ENCODE measurements at regions not wholly inside any gene's neighbourhood (a gene's known extent, or its start where the extent isn't known, plus 50 kb on each side); places are given as distances from the start of the nearest gene placed in this dataset.
"Not testable (repeated sequence)": the region's sequence is repeated elsewhere in the genome, so short reads cannot be mapped to it uniquely, and the experiment has no call there.

DNA sequence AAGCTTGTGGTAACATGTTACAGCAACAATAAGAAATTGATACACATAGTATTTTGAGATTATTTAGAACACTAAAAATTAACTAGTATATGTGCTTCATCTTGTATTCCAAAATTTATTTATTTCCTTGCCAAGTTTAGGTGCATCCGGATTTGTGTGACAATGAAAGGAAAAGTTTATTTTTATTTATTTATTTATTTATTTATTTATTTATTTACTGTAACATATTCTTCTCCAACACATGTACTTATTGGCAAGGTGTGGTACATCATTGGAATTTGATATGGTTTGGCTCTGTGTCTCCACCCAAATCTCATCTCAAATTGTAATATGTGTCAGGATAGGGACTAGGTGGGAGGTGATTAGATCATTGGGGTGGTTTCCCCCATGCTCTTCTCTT lies 373.3 kb upstream of the EDIL3 start:
- TF ChIP-seq, protein P1, sequence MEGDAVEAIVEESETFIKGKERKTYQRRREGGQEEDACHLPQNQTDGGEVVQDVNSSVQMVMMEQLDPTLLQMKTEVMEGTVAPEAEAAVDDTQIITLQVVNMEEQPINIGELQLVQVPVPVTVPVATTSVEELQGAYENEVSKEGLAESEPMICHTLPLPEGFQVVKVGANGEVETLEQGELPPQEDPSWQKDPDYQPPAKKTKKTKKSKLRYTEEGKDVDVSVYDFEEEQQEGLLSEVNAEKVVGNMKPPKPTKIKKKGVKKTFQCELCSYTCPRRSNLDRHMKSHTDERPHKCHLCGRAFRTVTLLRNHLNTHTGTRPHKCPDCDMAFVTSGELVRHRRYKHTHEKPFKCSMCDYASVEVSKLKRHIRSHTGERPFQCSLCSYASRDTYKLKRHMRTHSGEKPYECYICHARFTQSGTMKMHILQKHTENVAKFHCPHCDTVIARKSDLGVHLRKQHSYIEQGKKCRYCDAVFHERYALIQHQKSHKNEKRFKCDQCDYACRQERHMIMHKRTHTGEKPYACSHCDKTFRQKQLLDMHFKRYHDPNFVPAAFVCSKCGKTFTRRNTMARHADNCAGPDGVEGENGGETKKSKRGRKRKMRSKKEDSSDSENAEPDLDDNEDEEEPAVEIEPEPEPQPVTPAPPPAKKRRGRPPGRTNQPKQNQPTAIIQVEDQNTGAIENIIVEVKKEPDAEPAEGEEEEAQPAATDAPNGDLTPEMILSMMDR (IDR thresholded peaks at IDR 0.05; ENCODE audit: control insufficient read depth, extremely low read depth, insufficient read depth), result no peak
- DNase-seq (ENCODE audit: low read depth), result no peak
- no peak overlapping the region for H3K4me3 ChIP-seq (ENCODE audit: low read depth, low read length)

DNA sequence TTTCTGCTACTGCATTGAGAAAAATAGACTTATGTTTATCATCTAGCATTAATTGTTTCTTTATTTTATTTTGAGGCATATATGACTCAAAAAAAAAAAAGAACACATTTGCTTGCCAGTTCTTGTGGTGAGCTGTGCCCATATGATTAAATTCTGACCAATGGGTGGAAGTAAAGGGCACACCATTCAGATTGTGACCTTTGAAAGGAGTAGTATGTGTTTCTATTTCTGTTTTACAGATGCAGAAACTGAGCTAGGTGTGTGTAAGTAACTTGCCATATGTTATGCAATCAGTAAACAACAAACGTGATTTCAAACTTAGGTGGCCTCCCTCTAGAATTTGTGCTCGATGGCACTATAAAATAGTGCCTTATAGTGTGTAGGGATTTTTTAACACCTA lies 368.1 kb upstream of the EDIL3 start:
- H3K4me3 ChIP-seq (ENCODE audit: low read depth, low read length), result no peak overlapping the region
- no peak for DNase-seq (ENCODE audit: low read depth)
- TF ChIP-seq, protein P1 (IDR thresholded peaks at IDR 0.05; ENCODE audit: control insufficient read depth, extremely low read depth, insufficient read depth), result no peak

DNA sequence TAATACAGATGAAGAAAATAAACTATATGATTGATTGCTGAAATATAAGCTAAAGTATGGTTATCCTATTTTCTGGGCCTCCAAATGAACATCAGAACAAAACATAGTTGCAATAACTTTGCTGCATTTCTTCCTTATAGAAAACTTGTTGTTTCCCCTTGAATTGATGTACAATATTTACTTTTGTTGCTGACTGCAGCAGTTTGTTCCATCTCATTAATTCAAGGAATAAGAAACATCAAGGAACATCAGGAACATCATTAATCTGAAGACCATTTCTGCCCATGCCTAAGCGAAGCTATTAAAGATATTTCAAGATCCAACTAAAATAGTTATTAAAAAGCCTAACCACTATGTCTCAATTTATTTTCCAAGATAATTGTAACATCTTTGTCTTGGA lies 363.6 kb upstream of the EDIL3 start:
- DNase-seq (ENCODE audit: low read depth), result no peak
- TF ChIP-seq, protein P1 (IDR thresholded peaks at IDR 0.05; ENCODE audit: control insufficient read depth, extremely low read depth, insufficient read depth), result no peak
- no peak overlapping the region for H3K4me3 ChIP-seq (ENCODE audit: low read depth, low read length)

DNA sequence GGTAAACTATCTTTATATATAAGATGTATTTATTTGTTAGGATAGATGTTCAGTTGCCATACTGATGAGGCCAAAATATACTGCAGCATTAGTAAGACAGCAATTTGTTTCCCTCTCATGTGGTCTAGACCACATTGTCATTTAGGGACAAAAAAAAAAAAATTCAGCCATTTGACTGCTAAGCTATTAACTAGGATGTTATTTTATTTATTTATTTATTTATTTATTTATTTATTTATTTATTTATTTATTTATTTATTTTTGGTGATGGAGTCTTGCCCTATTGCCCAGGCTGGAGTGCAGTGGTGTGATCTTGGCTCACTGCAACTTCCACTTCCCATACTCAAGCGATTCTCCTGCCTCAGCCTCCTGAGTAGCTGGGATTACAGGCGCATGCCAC lies 361.6 kb upstream of the EDIL3 start:
- not testable (repeated sequence) for DNase-seq (ENCODE audit: low read depth); H3K4me3 ChIP-seq (ENCODE audit: low read depth, low read length)

DNA sequence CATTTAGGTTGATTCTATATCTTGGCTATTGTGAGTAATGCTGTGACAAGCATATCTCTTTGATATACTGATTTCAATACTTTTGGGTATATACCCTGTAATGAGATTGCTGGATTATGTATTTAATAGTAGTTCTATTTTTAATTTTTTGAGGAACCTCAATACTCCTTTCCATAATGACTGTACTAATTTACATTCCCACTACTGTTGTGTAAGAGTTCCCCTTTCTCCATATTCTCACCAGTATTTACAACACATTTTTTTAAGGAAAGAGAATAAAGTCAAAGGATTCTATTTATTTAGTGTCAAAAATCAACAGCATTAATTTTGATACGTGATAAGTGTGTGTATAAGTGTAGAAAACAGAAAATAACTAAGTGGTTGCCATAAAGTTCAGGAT lies 356.4 kb upstream of the EDIL3 start:
- TF ChIP-seq, protein P1 (IDR thresholded peaks at IDR 0.05; ENCODE audit: control insufficient read depth, extremely low read depth, insufficient read depth), result no peak
- no peak for DNase-seq (ENCODE audit: low read depth)
- H3K4me3 ChIP-seq (ENCODE audit: low read depth, low read length), result no peak overlapping the region

DNA sequence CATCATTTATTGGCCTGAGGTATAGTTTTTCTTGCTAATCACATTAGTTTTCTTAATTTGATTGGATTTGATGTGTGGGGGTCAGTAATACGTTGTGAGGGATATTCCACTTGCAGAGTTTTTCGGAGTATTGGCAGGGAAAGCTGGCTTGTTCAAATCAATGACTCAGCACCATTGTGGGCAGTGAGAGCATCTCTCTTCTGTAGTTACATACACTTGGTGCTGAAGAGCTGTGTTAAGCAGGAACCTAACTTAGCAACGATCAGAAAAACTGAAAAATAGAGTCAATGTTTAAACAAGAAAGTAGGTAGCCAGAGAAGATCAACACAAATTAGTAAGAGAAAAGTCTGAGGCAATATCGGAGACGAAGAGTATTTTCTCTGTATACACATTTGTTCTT lies 344.6 kb upstream of the EDIL3 start:
- DNase-seq (ENCODE audit: low read depth), result no peak
- H3K4me3 ChIP-seq (ENCODE audit: low read depth, low read length), result no peak overlapping the region
- TF ChIP-seq, protein P1 (IDR thresholded peaks at IDR 0.05; ENCODE audit: control insufficient read depth, extremely low read depth, insufficient read depth), result no peak

DNA sequence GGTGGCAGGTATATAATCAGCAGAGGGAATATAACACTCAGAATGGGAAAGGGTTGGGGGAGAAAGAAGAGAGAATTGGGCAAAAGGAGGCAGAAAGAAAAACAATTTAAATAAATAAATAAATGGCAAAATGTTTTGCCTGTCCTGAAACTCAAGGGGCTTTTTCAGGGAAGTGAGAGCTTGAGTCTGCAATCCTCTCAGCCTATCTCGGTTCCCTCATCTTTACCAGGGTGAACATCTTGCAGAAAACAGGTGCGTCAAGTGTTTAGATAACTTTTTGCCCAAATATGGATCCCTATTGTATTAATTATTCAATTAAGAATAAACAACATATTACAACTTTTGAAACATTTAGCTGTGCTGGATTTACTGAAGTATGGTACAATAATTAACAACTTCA lies 343.0 kb upstream of the EDIL3 start:
- DNase-seq (ENCODE audit: low read depth), result no peak
- TF ChIP-seq, protein P1 (IDR thresholded peaks at IDR 0.05; ENCODE audit: control insufficient read depth, extremely low read depth, insufficient read depth), result no peak
- H3K4me3 ChIP-seq (ENCODE audit: low read depth, low read length), result no peak overlapping the region
